ENCODE measurements at regions not wholly inside any gene's neighbourhood (a gene's known extent, or its start where the extent isn't known, plus 50 kb on each side); places are given as distances from the start of the nearest gene placed in this dataset.
A peak's percentile ranks its signal among the peaks of the same experiment; 100 is the strongest.
"Not testable (repeated sequence)": the region's sequence is repeated elsewhere in the genome, so short reads cannot be mapped to it uniquely, and the experiment has no call there.

DNA sequence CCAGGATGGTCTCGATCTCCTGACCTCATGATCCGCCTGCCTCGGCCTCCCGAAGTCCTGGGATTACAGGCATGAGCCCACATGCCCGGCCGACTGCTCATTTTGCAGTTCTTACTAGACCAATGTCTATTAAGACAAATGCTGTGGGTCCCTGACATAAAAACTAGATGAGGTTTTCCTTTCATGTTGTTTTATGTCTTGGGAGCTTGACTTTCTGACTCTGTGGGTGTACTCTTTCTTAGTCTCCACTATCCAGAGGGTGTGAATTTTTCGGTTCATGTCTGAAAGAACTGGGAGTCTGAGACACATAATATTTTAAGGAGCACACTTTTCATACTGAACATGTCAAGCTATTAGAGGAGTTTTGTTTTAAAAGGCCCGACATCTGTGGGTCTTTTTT, 744.9 kb upstream of the B3GALT2 start:
- ATAC-seq = no peak
- no peaks in the 10 kb centered on the region for H3K9me3 Mint-ChIP-seq
- no peak overlapping the region for H3K4me3 Mint-ChIP-seq

GRCh38 chr1:193929374-193930033, 743.1 kb upstream of the B3GALT2 start:
- H3K27ac Mint-ChIP-seq = no peak overlapping the region
- no peaks in the 10 kb centered on the region for H3K4me1 Mint-ChIP-seq
- no peaks in the 10 kb centered on the region for H3K27me3 Mint-ChIP-seq
- no peaks in the 10 kb centered on the region for H3K36me3 Mint-ChIP-seq
- no peak overlapping the region for H3K4me3 Mint-ChIP-seq
- H3K9me3 Mint-ChIP-seq = no peaks in the 10 kb centered on the region
- no peak for ATAC-seq

More for the DNA sequence above, 744.9 kb upstream of the B3GALT2 start:
- H3K27me3 Mint-ChIP-seq = no peaks in the 10 kb centered on the region
- H3K27ac Mint-ChIP-seq = no peak overlapping the region
- no peaks in the 10 kb centered on the region for H3K36me3 Mint-ChIP-seq
- no peaks in the 10 kb centered on the region for H3K4me1 Mint-ChIP-seq

GRCh38 chr1:193927550-193927949, 741.1 kb upstream of the B3GALT2 start:
- H3K9me3 Mint-ChIP-seq = no peaks in the 10 kb centered on the region
- no peak overlapping the region for H3K27ac Mint-ChIP-seq
- H3K36me3 Mint-ChIP-seq = no peaks in the 10 kb centered on the region
- no peak overlapping the region for H3K4me3 Mint-ChIP-seq
- no peaks in the 10 kb centered on the region for H3K4me1 Mint-ChIP-seq
- ATAC-seq = no peak
- no peaks in the 10 kb centered on the region for H3K27me3 Mint-ChIP-seq

GRCh38 chr1:193926956-193927355, 740.5 kb upstream of the B3GALT2 start:
- no peaks in the 10 kb centered on the region for H3K36me3 Mint-ChIP-seq
- no peaks in the 10 kb centered on the region for H3K9me3 Mint-ChIP-seq
- H3K27ac Mint-ChIP-seq = no peak overlapping the region
- ATAC-seq = no peak
- H3K4me1 Mint-ChIP-seq = no peaks in the 10 kb centered on the region
- no peaks in the 10 kb centered on the region for H3K27me3 Mint-ChIP-seq
- H3K4me3 Mint-ChIP-seq = no peak overlapping the region

- no peaks in the 10 kb centered on the region for H3K9me3 Mint-ChIP-seq
- no peak for ATAC-seq
- H3K4me3 Mint-ChIP-seq = no peak overlapping the region
- H3K36me3 Mint-ChIP-seq = no peaks in the 10 kb centered on the region
- H3K27me3 Mint-ChIP-seq = no peaks in the 10 kb centered on the region
- no peak overlapping the region for H3K27ac Mint-ChIP-seq
- H3K4me1 Mint-ChIP-seq = no peaks in the 10 kb centered on the region
Observed at GRCh38 chr1:193919827-193920226, 733.4 kb upstream of the B3GALT2 start.

DNA sequence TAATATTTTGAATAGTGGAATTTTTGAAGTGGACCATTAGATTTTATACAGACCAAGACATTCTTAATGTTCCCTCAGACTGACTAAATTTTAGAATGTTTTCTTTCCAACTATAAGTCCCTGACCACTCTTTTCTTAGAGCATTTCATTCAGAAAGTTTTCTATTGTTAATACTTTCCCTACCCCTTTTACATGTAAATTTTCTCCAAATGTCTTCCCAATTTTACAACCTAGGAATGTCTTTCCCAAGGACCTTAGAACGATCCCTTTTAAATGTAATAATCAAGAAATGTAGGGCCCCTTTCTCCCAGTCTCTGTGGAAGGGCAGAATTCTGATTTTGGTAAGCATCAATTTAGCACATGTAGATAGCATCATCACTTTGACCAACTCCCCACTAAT, 730.0 kb upstream of the B3GALT2 start:
- Mint-ChIP-seq H3K27me3 (peaks cover 5% of the 10 kb centered on the region), H3K27ac (no peak overlapping the region)

GRCh38 chr1:193914871-193915270, 728.5 kb upstream of the B3GALT2 start:
- no peaks in the 10 kb centered on the region for H3K9me3 Mint-ChIP-seq
- H3K4me3 Mint-ChIP-seq = no peak overlapping the region
- ATAC-seq = no peak
- no peak overlapping the region for H3K27ac Mint-ChIP-seq
- H3K27me3 Mint-ChIP-seq = peaks cover 5% of the 10 kb centered on the region
- no peaks in the 10 kb centered on the region for H3K36me3 Mint-ChIP-seq
- no peaks in the 10 kb centered on the region for H3K4me1 Mint-ChIP-seq

More for the DNA sequence above, 730.0 kb upstream of the B3GALT2 start:
- H3K36me3 Mint-ChIP-seq = no peaks in the 10 kb centered on the region
- H3K9me3 Mint-ChIP-seq = no peaks in the 10 kb centered on the region
- no peaks in the 10 kb centered on the region for H3K4me1 Mint-ChIP-seq
- H3K4me3 Mint-ChIP-seq = no peak overlapping the region
- ATAC-seq = no peak

GRCh38 chr1:193909406-193910082, 723.1 kb upstream of the B3GALT2 start:
- Mint-ChIP-seq H3K9me3 (no peaks in the 10 kb centered on the region), H3K27me3 (peaks cover 5% of the 10 kb centered on the region), H3K36me3 (no peaks in the 10 kb centered on the region), H3K4me3 (no peak overlapping the region), H3K4me1 (no peaks in the 10 kb centered on the region), H3K27ac (no peak overlapping the region)
- ATAC-seq = no peak

GRCh38 chr1:193905288-193906085, 719.1 kb upstream of the B3GALT2 start:
- Mint-ChIP-seq H3K4me3 (no peak overlapping the region), H3K27me3 (no peaks in the 10 kb centered on the region), H3K36me3 (no peaks in the 10 kb centered on the region), H3K9me3 (no peaks in the 10 kb centered on the region), H3K27ac (no peak overlapping the region), H3K4me1 (no peaks in the 10 kb centered on the region)
- no peak for ATAC-seq

DNA sequence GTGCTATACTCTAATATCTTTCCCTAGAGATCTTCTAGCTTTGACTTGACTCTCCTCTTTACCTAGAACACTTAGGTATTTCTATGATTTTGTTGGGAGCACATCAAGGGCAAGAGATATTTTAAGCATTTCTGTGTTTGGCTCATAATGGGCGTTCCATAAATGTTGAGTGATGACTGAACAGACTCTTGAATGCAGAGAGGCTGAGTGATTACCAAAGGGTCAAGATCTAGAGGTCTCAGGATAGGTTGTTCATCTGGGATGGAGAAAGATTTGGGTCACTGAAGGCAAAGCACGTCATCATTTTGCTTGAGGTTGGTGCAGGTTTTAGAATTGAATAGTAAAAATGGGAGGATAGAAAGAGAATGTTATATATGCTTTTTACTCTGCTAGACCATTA, 705.4 kb upstream of the B3GALT2 start:
- no peak for ATAC-seq
- H3K36me3 Mint-ChIP-seq = no peaks in the 10 kb centered on the region
- H3K27me3 Mint-ChIP-seq = no peaks in the 10 kb centered on the region
- no peaks in the 10 kb centered on the region for H3K4me1 Mint-ChIP-seq
- no peak overlapping the region for H3K27ac Mint-ChIP-seq
- H3K9me3 Mint-ChIP-seq = peaks cover 3% of the 10 kb centered on the region
- H3K4me3 Mint-ChIP-seq = no peak overlapping the region

- no peak overlapping the region for H3K4me3 Mint-ChIP-seq
- H3K9me3 Mint-ChIP-seq = peaks cover 3% of the 10 kb centered on the region
- H3K36me3 Mint-ChIP-seq = no peaks in the 10 kb centered on the region
- H3K27ac Mint-ChIP-seq = no peak overlapping the region
- ATAC-seq = no peak
- no peaks in the 10 kb centered on the region for H3K4me1 Mint-ChIP-seq
- H3K27me3 Mint-ChIP-seq = no peaks in the 10 kb centered on the region
Observed at GRCh38 chr1:193890935-193891334, 704.5 kb upstream of the B3GALT2 start.

- H3K4me1 Mint-ChIP-seq = no peaks in the 10 kb centered on the region
- no peaks in the 10 kb centered on the region for H3K27me3 Mint-ChIP-seq
- H3K36me3 Mint-ChIP-seq = no peaks in the 10 kb centered on the region
- peaks cover 3% of the 10 kb centered on the region for H3K9me3 Mint-ChIP-seq
- peak; percentile 37 for ATAC-seq
- no peak overlapping the region for H3K27ac Mint-ChIP-seq
- H3K4me3 Mint-ChIP-seq = no peak overlapping the region
Observed at GRCh38 chr1:193884848-193885558, 698.6 kb upstream of the B3GALT2 start.

DNA sequence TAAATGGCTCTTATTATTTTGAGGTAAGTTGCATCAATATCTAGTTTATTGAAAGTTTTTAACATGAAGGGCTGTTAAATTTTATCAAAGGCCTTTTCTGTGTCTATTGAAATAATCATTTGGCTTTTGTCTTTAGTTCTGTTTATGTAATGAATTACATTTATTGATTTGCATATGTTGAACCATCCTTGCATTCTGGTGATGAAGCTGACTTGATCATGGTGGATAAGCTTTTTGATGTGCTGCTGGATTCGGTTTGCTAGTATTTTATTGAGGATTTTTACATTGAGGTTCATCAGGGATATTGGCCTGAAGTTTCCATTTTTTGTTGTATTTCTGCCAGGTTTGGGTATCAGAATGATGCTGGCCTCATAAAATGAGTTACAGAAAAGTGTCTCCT, 691.5 kb upstream of the B3GALT2 start:
- not testable (repeated sequence) for H3K27me3 Mint-ChIP-seq, ATAC-seq, H3K4me3 Mint-ChIP-seq, H3K36me3 Mint-ChIP-seq, H3K27ac Mint-ChIP-seq, H3K9me3 Mint-ChIP-seq, H3K4me1 Mint-ChIP-seq

DNA sequence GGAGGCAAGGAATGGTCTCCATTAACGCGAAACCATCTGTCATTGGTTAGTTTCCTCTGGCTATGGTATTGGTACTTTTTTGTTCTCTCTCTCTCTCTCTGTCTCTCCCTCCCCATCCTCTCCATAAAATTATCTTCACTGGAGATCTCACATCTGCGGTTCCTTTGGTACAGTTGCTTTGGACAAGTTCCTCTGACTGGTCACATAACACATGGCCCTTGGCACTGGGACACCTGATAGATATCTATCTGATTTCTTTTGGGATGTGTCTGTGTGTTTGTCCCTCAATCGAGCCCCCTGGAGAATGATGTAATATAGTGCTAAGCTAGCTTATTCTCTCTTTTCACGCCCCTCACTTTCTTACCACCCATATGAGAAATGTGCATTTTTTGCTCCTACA, 682.0 kb upstream of the B3GALT2 start:
- no peak for ATAC-seq

DNA sequence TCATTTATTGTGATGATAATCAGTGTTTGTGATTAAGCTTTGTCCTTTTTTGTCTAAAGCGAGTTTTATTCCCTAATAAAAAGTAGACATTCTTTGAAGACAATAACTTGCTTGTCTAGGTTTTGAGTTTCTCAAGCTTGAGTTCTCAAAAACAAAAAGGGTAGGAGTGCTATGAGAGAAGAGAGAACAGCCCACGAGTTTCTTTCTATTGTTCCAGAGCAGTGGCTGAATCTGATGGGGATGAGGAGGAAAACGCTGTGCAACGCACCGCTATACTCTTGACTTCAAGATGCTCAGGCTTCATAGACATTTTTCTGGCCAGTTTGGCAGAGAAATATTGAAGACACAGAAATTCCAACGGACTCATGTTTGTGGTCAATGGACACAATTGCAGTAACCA, 669.8 kb upstream of the B3GALT2 start:
- H3K27ac Mint-ChIP-seq = no peak overlapping the region
- no peaks in the 10 kb centered on the region for H3K4me1 Mint-ChIP-seq
- no peaks in the 10 kb centered on the region for H3K36me3 Mint-ChIP-seq
- peaks cover 7% of the 10 kb centered on the region for H3K9me3 Mint-ChIP-seq
- H3K4me3 Mint-ChIP-seq = no peak overlapping the region
- H3K27me3 Mint-ChIP-seq = no peaks in the 10 kb centered on the region
- ATAC-seq = no peak

More for the DNA sequence above, 682.0 kb upstream of the B3GALT2 start:
- peaks cover 2% of the 10 kb centered on the region for H3K9me3 Mint-ChIP-seq
- H3K4me1 Mint-ChIP-seq = no peaks in the 10 kb centered on the region
- no peak overlapping the region for H3K4me3 Mint-ChIP-seq
- H3K36me3 Mint-ChIP-seq = no peaks in the 10 kb centered on the region
- no peak overlapping the region for H3K27ac Mint-ChIP-seq
- no peaks in the 10 kb centered on the region for H3K27me3 Mint-ChIP-seq

Measured in stimulated activated memory B cell treated with anti-CD40 and anti-IgM and Interleukin-4, amounts not matched to agents 10 μg/mL and 1 μg/mL and 100 μg/mL, for 72 hours (primary cell).